SJSA1 (cell line): ENCODE measurements at regions not wholly inside any gene's neighbourhood (a gene's known extent, or its start where the extent isn't known, plus 50 kb on each side); places are given as distances from the start of the nearest gene placed in this dataset.
A peak's percentile ranks its signal among the peaks of the same experiment; 100 is the strongest.

Source experiments
- DNase-seq, 2 experiments: peaks; one replicate each; pipeline ENCODE4 v3.0.0-alpha.2; 2015 to 2020; ENCODE audit warnings: low spot score in 2 of 2, low read depth in 1 of 2
- H3K27ac ChIP-seq: fragments of 250-450 bp; sonication (Bioruptor Pico); 2 replicates; pipeline ENCODE4 v1.5.1; 2020; ENCODE audit warnings: mild to moderate bottlenecking, moderate library complexity
- H3K27me3 ChIP-seq: fragments of 250-450 bp; sonication (Bioruptor Pico); replicated peaks from 2 replicates; pipeline ENCODE4 v1.5.1; 2020; ENCODE audit warnings: mild to moderate bottlenecking, moderate library complexity
- H3K36me3 ChIP-seq: fragments of 250-450 bp; sonication (Bioruptor Pico); 2 replicates; pipeline ENCODE4 v1.5.1; 2020; ENCODE audit warnings: mild to moderate bottlenecking
- H3K4me1 ChIP-seq: fragments of 250-450 bp; sonication (Bioruptor Pico); replicated peaks from 2 replicates; pipeline ENCODE4 v1.6.1; 2021; ENCODE audit warnings: mild to moderate bottlenecking
- H3K4me3 ChIP-seq: fragments of 250-450 bp; sonication (Bioruptor Pico); 2 replicates; pipeline ENCODE4 v1.5.1; 2020; ENCODE audit warnings: mild to moderate bottlenecking
- H3K9me3 ChIP-seq: fragments of 250-450 bp; sonication (Bioruptor Pico); replicated peaks from 2 replicates; pipeline ENCODE4 v1.5.1; 2020; ENCODE audit warnings: mild to moderate bottlenecking

DNA sequence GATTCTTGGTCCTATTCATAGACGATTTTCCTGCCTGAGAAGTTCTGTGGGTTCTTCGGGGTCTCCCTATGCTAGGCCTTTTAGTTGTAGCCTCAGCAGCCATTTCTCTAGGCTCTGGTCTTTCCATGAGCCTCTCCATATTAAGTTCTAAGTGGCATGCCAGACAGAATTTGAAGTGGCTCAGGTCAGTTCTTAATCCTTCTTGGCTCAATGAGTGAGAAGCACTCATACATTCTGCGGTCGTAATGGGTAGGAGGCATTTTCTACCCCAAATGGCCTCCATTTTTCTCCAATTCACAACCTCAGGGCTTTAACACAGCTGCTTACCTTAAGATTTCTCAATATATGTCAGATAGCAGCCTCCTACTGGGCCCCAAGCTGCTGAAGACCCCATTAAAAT, 405.3 kb upstream of the GALNT5 start:
- H3K36me3 ChIP-seq = no peaks in the 10 kb centered on the region
- no peak for DNase-seq
- H3K4me1 ChIP-seq = no peaks in the 10 kb centered on the region
- H3K4me3 ChIP-seq = no peak overlapping the region
- no peak overlapping the region for H3K27ac ChIP-seq
- H3K9me3 ChIP-seq = no peaks in the 10 kb centered on the region
- no peaks in the 10 kb centered on the region for H3K27me3 ChIP-seq

DNA sequence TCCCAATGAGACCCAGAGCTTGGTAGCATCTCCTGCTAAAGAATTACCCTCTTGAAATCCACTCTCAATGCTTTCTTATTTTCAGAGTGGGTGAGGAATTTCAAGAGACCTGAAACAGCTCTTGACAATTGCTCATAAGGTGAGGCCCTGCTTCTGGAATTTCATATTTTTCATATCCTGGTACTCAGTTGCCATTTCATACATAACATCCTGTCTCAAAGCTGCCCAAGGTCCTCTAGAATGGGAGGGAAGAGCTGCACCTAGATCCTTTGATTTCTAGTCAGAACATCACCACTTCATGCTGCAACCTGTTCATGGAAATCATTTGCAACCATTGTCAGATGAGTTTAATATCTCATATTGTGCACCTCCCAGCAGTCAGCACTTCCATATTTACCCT, 404.8 kb upstream of the GALNT5 start:
- H3K27ac ChIP-seq = no peak overlapping the region
- H3K27me3 ChIP-seq = no peaks in the 10 kb centered on the region
- H3K9me3 ChIP-seq = no peaks in the 10 kb centered on the region
- no peaks in the 10 kb centered on the region for H3K36me3 ChIP-seq
- H3K4me1 ChIP-seq = no peaks in the 10 kb centered on the region
- no peak for DNase-seq
- no peak overlapping the region for H3K4me3 ChIP-seq

- Histone ChIP-seq H3K4me3 (no peak overlapping the region), H3K4me1 (no peaks in the 10 kb centered on the region), H3K9me3 (no peaks in the 10 kb centered on the region), H3K27me3 (no peaks in the 10 kb centered on the region; the same call in 1 of the 2 replicates), H3K36me3 (no peaks in the 10 kb centered on the region), H3K27ac (no peak overlapping the region)
- DNase-seq = no peak
Observed at GRCh38 chr2:156864325-156864724, 393.2 kb upstream of the GALNT5 start.

DNA sequence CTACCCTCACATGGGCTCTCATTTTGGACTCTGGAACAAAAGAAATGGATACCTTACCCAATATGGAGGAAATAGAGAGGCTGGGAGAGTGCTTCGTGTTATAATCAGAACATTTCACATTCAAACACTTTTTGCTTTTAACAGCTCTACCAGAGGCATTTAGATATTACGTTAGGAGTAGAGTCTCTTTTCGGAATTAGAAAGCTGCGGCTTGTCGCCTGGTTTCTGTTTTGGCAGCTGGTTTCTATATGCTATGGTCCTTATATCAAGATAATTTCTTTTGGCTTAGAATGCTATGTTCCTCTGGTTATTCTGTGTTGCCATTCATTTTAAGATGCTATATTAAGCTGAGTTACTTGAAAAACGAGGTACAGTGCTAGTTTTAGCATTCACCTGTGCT, 392.8 kb upstream of the GALNT5 start:
- H3K4me1 ChIP-seq = no peaks in the 10 kb centered on the region
- no peak overlapping the region for H3K27ac ChIP-seq
- H3K4me3 ChIP-seq = no peak overlapping the region
- H3K27me3 ChIP-seq = no peaks in the 10 kb centered on the region; the same call in 1 of the 2 replicates
- no peaks in the 10 kb centered on the region for H3K9me3 ChIP-seq
- no peak for DNase-seq
- H3K36me3 ChIP-seq = no peaks in the 10 kb centered on the region

GRCh38 chr2:156867201-156867600, 390.3 kb upstream of the GALNT5 start:
- H3K36me3 ChIP-seq = no peaks in the 10 kb centered on the region
- H3K9me3 ChIP-seq = no peaks in the 10 kb centered on the region
- H3K4me1 ChIP-seq = no peaks in the 10 kb centered on the region
- no peaks in the 10 kb centered on the region; the same call in 1 of the 2 replicates for H3K27me3 ChIP-seq
- DNase-seq = no peak
- no peak overlapping the region for H3K27ac ChIP-seq
- H3K4me3 ChIP-seq = no peak overlapping the region

DNA sequence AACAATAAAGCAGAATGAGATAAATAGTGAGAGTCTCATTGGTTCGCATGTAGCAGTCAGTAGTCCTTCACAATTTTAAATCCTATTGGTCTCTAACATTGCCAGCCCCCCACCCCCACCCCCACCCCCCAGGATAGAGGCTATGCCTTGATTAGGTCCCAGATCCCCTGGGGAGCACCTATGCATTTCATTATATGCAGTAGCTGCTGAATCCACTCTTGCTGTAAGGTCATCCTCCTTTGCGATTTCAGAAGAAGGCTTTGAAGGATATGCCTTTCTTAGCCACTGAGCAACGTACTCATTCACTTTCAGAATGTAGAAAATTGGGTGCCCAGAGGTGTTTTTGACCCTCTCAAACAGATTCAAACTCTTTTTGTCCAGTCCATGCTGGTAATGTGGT, 382.8 kb upstream of the GALNT5 start:
- Histone ChIP-seq H3K27me3 (no peaks in the 10 kb centered on the region), H3K36me3 (no peaks in the 10 kb centered on the region), H3K4me3 (no peak overlapping the region), H3K27ac (no peak overlapping the region), H3K9me3 (no peaks in the 10 kb centered on the region), H3K4me1 (no peaks in the 10 kb centered on the region)
- no peak for DNase-seq

DNA sequence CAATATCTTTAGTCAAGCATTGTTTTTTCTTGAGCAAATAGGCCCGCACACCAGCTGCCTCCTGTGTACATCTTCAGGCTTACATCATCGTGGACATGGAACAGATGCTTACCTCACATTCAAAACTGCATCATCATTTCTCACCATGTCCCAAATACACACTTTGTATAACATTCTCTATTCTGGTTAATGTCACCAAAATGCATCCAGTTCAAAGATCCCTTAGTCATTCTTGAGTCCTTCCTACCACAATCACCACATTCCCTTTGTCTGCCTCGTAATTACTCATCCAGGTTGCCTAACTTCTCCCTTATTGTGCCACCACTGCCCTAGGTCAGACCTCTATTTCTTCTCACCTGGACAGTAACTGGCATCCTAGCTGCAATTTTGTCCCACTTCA, 373.7 kb upstream of the GALNT5 start:
- Histone ChIP-seq H3K36me3 (no peaks in the 10 kb centered on the region), H3K27me3 (no peaks in the 10 kb centered on the region), H3K27ac (no peak overlapping the region), H3K4me3 (no peak overlapping the region), H3K4me1 (no peaks in the 10 kb centered on the region), H3K9me3 (no peaks in the 10 kb centered on the region)
- DNase-seq = no peak

GRCh38 chr2:156884216-156884615, 373.3 kb upstream of the GALNT5 start:
- Histone ChIP-seq H3K27me3 (no peaks in the 10 kb centered on the region), H3K27ac (no peak overlapping the region), H3K9me3 (no peaks in the 10 kb centered on the region), H3K4me1 (no peaks in the 10 kb centered on the region), H3K36me3 (no peaks in the 10 kb centered on the region), H3K4me3 (no peak overlapping the region)
- DNase-seq = no peak

- H3K27me3 ChIP-seq = peaks cover 20% of the 10 kb centered on the region
- H3K4me1 ChIP-seq = no peaks in the 10 kb centered on the region
- H3K9me3 ChIP-seq = no peaks in the 10 kb centered on the region
- no peak overlapping the region for H3K4me3 ChIP-seq
- H3K27ac ChIP-seq = no peak overlapping the region
- no peaks in the 10 kb centered on the region for H3K36me3 ChIP-seq
- DNase-seq = no peak
Observed at GRCh38 chr2:156890529-156891148, 366.9 kb upstream of the GALNT5 start.

- no peaks in the 10 kb centered on the region for H3K4me1 ChIP-seq
- no peaks in the 10 kb centered on the region for H3K9me3 ChIP-seq
- no peaks in the 10 kb centered on the region for H3K36me3 ChIP-seq
- H3K27ac ChIP-seq = no peak overlapping the region
- no peak overlapping the region for H3K4me3 ChIP-seq
- DNase-seq = no peak
- H3K27me3 ChIP-seq = peaks cover 20% of the 10 kb centered on the region
Observed at GRCh38 chr2:156891609-156892008, 365.9 kb upstream of the GALNT5 start.

DNA sequence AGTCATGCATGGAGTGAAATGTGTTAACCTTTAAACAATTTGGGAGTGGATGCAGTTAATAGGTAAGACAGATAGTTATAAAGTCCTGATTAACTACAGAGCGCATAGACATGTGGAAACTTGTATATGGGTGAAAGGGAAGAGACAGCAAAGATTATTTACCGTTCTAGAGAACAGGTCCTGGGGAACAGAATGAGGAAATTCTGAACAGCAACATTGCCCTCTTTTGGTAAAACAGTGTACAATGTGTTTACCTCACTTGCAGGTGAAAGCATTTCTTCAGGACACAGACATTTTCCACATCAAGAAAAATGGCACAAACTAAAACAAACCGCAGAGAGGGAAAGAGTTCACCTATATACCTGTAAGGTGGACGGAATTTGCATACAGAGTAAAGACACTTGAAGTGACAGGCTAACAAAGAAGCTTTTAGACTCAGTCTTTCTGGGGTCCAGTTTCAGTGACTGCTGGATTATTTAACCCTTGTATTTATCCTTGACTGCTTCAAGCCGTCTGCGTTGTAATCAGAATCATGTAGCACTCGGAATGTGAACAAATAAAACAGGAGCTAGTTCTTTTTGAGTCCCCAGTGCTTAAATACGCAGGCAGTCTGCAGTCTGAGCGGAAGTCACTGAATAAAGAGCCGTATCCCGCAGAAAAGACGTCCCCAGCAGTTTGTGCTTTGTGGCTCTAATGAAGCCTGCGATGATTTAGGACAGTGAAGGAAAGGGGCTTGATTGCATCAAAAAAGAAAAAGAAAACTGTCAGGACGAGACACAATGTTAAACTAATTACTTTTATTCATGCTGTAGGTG, 364.8 kb upstream of the GALNT5 start:
- H3K9me3 ChIP-seq = no peaks in the 10 kb centered on the region
- no peaks in the 10 kb centered on the region for H3K4me1 ChIP-seq
- H3K27me3 ChIP-seq = peaks cover 20% of the 10 kb centered on the region
- no peaks in the 10 kb centered on the region for H3K36me3 ChIP-seq
- DNase-seq = peak in 1 of 2 experiments; percentile 7
- H3K4me3 ChIP-seq = no peak overlapping the region
- no peak overlapping the region for H3K27ac ChIP-seq

DNA sequence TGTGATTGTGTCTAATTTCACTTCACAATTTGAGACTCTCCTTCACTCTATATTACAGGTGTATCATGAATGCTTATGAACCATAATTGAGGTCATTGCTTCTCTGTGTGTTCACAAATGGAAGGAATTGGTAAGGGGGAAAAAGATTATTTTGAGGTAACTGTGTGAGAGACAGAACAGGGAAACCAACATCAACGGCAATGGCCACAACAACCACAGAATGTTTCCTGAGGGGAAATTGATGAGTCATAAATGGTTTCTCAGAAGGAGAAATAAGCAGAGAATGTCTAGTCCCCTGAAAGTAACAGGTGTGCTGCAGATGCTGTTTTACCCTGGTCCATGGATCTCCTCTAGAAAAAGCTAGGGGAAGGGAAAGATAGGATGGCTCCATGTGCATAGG, 361.2 kb upstream of the GALNT5 start:
- Histone ChIP-seq H3K4me1 (no peaks in the 10 kb centered on the region), H3K27me3 (peaks cover 12% of the 10 kb centered on the region), H3K36me3 (no peaks in the 10 kb centered on the region), H3K9me3 (no peaks in the 10 kb centered on the region), H3K4me3 (no peak overlapping the region), H3K27ac (no peak overlapping the region)
- peak in 1 of 2 experiments; percentile 8 for DNase-seq

GRCh38 chr2:156897548-156897947, 360.0 kb upstream of the GALNT5 start:
- H3K4me1 ChIP-seq = no peaks in the 10 kb centered on the region
- H3K4me3 ChIP-seq = no peak overlapping the region
- DNase-seq = no peak

DNA sequence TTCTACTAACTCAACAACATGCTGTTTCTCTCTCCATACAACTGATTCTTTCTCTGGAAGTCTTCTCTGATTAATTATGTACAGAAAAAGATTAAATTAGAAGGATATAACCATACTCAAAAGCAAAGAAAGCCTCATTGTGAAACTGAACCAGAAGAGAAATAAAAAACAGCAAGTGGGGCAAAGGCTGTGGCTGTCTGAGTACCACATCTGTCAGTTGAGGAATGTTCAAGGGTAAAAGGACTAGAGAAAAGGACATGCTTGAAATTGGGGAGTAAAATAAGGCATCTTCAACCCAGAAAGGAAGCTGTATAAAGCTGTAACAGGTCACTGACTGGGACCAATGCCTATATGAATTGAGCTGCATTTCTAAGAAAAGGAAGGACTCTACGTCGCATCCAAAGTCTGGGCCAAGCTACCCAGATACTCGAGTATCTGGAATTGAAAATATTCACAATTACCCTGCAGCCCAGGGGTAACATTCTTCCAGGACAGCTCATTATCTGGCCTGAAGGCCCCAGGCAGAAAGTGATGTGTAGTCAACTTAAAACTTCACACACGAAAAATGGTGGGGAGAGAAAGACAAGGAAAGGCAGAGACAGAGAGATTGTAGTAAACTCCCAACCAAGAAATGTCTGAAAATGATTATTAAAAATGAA, 356.0 kb upstream of the GALNT5 start:
- no peak overlapping the region for H3K27ac ChIP-seq
- no peaks in the 10 kb centered on the region; the same call in 1 of the 2 replicates for H3K27me3 ChIP-seq
- DNase-seq = no peak
- no peaks in the 10 kb centered on the region for H3K36me3 ChIP-seq
- no peak overlapping the region for H3K4me3 ChIP-seq
- no peaks in the 10 kb centered on the region for H3K4me1 ChIP-seq
- H3K9me3 ChIP-seq = no peaks in the 10 kb centered on the region

More at GRCh38 chr2:156897548-156897947, 360.0 kb upstream of the GALNT5 start:
- Histone ChIP-seq H3K27me3 (0 out of 2 replicates have a peak, but pooled peaks cover 6% of the 10 kb centered on the region), H3K9me3 (no peaks in the 10 kb centered on the region), H3K36me3 (no peaks in the 10 kb centered on the region), H3K27ac (no peak overlapping the region)
